ENCODE measurements at regions not wholly inside any gene's neighbourhood (a gene's known extent, or its start where the extent isn't known, plus 50 kb on each side); places are given as distances from the start of the nearest gene placed in this dataset.

DNA sequence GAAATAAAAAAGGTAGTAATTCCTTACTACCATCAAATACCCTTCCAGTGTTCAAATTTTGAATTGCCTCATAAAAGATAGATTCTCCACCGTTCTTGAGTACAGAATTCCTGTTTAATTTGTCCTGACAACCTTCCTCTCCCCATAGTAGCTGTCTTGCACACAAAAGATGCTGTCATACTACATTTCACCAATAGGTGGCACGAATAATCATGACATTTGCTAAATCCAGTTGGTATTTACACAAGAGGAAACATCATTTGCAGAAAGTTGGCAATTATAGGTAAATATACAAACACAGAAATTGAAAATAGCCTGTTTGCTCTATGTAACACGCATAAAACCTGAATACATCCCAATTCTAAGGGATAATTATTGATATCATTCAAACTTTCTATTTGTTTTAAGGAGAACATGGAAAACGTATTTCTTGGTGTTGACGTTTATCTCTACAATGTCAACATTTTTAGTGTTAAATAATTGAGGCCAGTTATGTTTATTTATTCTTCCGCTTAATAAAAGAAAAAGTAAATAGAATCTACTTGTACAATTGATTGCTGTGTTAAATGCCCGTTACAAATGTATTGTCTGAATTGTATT lies 58.3 kb upstream of the CLDN10 start:
- TF ChIP-seq, protein P1, sequence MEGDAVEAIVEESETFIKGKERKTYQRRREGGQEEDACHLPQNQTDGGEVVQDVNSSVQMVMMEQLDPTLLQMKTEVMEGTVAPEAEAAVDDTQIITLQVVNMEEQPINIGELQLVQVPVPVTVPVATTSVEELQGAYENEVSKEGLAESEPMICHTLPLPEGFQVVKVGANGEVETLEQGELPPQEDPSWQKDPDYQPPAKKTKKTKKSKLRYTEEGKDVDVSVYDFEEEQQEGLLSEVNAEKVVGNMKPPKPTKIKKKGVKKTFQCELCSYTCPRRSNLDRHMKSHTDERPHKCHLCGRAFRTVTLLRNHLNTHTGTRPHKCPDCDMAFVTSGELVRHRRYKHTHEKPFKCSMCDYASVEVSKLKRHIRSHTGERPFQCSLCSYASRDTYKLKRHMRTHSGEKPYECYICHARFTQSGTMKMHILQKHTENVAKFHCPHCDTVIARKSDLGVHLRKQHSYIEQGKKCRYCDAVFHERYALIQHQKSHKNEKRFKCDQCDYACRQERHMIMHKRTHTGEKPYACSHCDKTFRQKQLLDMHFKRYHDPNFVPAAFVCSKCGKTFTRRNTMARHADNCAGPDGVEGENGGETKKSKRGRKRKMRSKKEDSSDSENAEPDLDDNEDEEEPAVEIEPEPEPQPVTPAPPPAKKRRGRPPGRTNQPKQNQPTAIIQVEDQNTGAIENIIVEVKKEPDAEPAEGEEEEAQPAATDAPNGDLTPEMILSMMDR (IDR thresholded peaks at IDR 0.05): peak; percentile 9 to 57 (median 30)
- TF ChIP-seq POLR2A (IDR thresholded peaks at IDR 0.05; ENCODE audit: low read depth): no peak

Data from esophagus muscularis mucosa (tissue), 3 donors.